MM.1S (cell line): ENCODE measurements at regions not wholly inside any gene's neighbourhood (a gene's known extent, or its start where the extent isn't known, plus 50 kb on each side); places are given as distances from the start of the nearest gene placed in this dataset.

Source experiments
- DNase-seq: peaks from one replicate; pipeline ENCODE4 v3.0.0-alpha.2; 2015
- H2AFZ ChIP-seq: fragments of 300-600 bp; sonication (generic); 2 replicates; pipeline ENCODE4 v1.6.0; 2016; ENCODE audit warnings: antibody characterized with exemption, low read length
- H3F3A ChIP-seq: fragments of 300-600 bp; sonication (generic); 2 replicates; pipeline ENCODE4 v1.6.1; 2016; ENCODE audit warnings: mild to moderate bottlenecking, antibody characterized with exemption, low read length, moderate library complexity, mixed read lengths; ENCODE audit not compliant: insufficient read depth
- H3K27ac ChIP-seq: fragments of 300-600 bp; sonication (generic); 2 replicates; pipeline ENCODE4 v1.5.1; 2016; ENCODE audit warnings: mild to moderate bottlenecking, low read length
- H3K27me3 ChIP-seq: fragments of 300-600 bp; sonication (generic); replicated peaks from 2 replicates; pipeline ENCODE4 v1.6.0; 2016; ENCODE audit warnings: low read length; ENCODE audit not compliant: insufficient read depth
- H3K36me3 ChIP-seq: fragments of 300-600 bp; sonication (generic); replicated peaks from 2 replicates; pipeline ENCODE4 v1.6.1; 2016; ENCODE audit warnings: mild to moderate bottlenecking, low read length, mixed read lengths; ENCODE audit not compliant: insufficient read depth
- H3K4me1 ChIP-seq: fragments of 300-600 bp; sonication (generic); 2 replicates; pipeline ENCODE4 v1.6.1; 2016; ENCODE audit warnings: low read length, mixed read lengths
- H3K4me2 ChIP-seq: fragments of 300-600 bp; sonication (generic); 2 replicates; pipeline ENCODE4 v1.6.0; 2016; ENCODE audit warnings: low read depth, low read length
- H3K4me3 ChIP-seq: fragments of 300-600 bp; sonication (generic); 2 replicates; pipeline ENCODE4 v1.5.1; 2016; ENCODE audit warnings: low read length, mixed read lengths
- H3K79me2 ChIP-seq: fragments of 300-600 bp; sonication (generic); 2 replicates; pipeline ENCODE4 v1.6.1; 2016; ENCODE audit warnings: mixed run types, low read length, mixed read lengths
- H3K9ac ChIP-seq: fragments of 300-600 bp; sonication (generic); 2 replicates; pipeline ENCODE4 v1.6.1; 2016; ENCODE audit warnings: low read length, mixed read lengths
- H3K9me2 ChIP-seq: fragments of 300-600 bp; sonication (generic); replicated peaks from 2 replicates; pipeline ENCODE4 v1.6.1; 2016; ENCODE audit warnings: mild to moderate bottlenecking, low read length, mixed read lengths; ENCODE audit not compliant: insufficient read depth
- H3K9me3 ChIP-seq: fragments of 300-600 bp; sonication (generic); replicated peaks from 2 replicates; pipeline ENCODE4 v1.6.1; 2016; ENCODE audit warnings: mild to moderate bottlenecking, low read length, mixed read lengths; ENCODE audit not compliant: insufficient read depth
- H4K20me1 ChIP-seq: fragments of 300-600 bp; sonication (generic); 2 replicates; pipeline ENCODE4 v1.6.1; 2016; ENCODE audit warnings: mild to moderate bottlenecking, low read length, moderate library complexity, mixed read lengths; ENCODE audit not compliant: insufficient read depth
- CTCF ChIP-seq: fragments of 300-600 bp; sonication (generic); IDR thresholded peaks from 2 replicates; pipeline ENCODE4 v1.5.1; 2016; ENCODE audit warnings: antibody characterized with exemption, low read length, mixed read lengths
- EZH2 ChIP-seq: fragments of 300-600 bp; sonication (generic); optimal IDR thresholded peaks from 2 replicates; pipeline ENCODE3; 2017; ENCODE audit warnings: low read depth, mild to moderate bottlenecking, antibody characterized with exemption, low read length, mixed read lengths
- EZH2phosphoT487 ChIP-seq: fragments of 300-600 bp; sonication (generic); IDR thresholded peaks from 2 replicates; pipeline ENCODE4 v1.6.1; 2018; ENCODE audit warnings: antibody characterized with exemption, low read length

- no peak overlapping the region for H3K4me2 ChIP-seq
- H3K9ac ChIP-seq: no peak overlapping the region
- no peak for TF ChIP-seq CTCF
- no peak for TF ChIP-seq EZH2phosphoT487
- no peak for TF ChIP-seq EZH2
- H3K27me3 ChIP-seq: no peaks in the 10 kb centered on the region
- no peaks in the 10 kb centered on the region for H3K79me2 ChIP-seq
- H3K4me3 ChIP-seq: no peak overlapping the region
- no peaks in the 10 kb centered on the region for H3K36me3 ChIP-seq
- H4K20me1 ChIP-seq: no peaks in the 10 kb centered on the region
- H3K9me3 ChIP-seq: no peaks in the 10 kb centered on the region
- no peak overlapping the region for H2AFZ ChIP-seq
- H3K4me1 ChIP-seq: no peaks in the 10 kb centered on the region
- H3K27ac ChIP-seq: no peak overlapping the region
- no peak for DNase-seq
- H3F3A ChIP-seq: no peaks in the 10 kb centered on the region
- no peaks in the 10 kb centered on the region for H3K9me2 ChIP-seq
These were observed 390.2 kb upstream of the SETBP1 start for GRCh38 chr18:44290366-44290977.

- Histone ChIP-seq H3K4me2 (peak overlapping the region; percentile 30), H2AFZ (no peak overlapping the region), H3K36me3 (no peaks in the 10 kb centered on the region), H3K27me3 (no peaks in the 10 kb centered on the region), H3K9ac (no peak overlapping the region), H3K27ac (no peak overlapping the region), H4K20me1 (no peaks in the 10 kb centered on the region), H3K9me2 (no peaks in the 10 kb centered on the region), H3K4me1 (peaks cover 7% of the 10 kb centered on the region), H3K4me3 (no peak overlapping the region), H3K9me3 (no peaks in the 10 kb centered on the region), H3F3A (no peaks in the 10 kb centered on the region), H3K79me2 (no peaks in the 10 kb centered on the region)
- DNase-seq: peak; percentile 41
- TF ChIP-seq EZH2phosphoT487: no peak
- TF ChIP-seq EZH2: no peak
- no peak for TF ChIP-seq CTCF
These were observed 382.1 kb upstream of the SETBP1 start for GRCh38 chr18:44298566-44298965.

GRCh38 chr18:44309185-44309584 lies 371.5 kb upstream of the SETBP1 start:
- Histone ChIP-seq H3K9me3 (no peaks in the 10 kb centered on the region), H3K36me3 (no peaks in the 10 kb centered on the region), H3K79me2 (no peaks in the 10 kb centered on the region), H2AFZ (no peak overlapping the region), H3K27ac (no peak overlapping the region), H3K9ac (no peak overlapping the region), H3K4me2 (no peak overlapping the region), H3K9me2 (no peaks in the 10 kb centered on the region), H3K4me1 (no peaks in the 10 kb centered on the region), H3K4me3 (no peak overlapping the region), H3K27me3 (no peaks in the 10 kb centered on the region), H4K20me1 (no peaks in the 10 kb centered on the region), H3F3A (no peaks in the 10 kb centered on the region)
- TF ChIP-seq EZH2: no peak
- TF ChIP-seq EZH2phosphoT487: no peak
- TF ChIP-seq CTCF: no peak
- DNase-seq: no peak
